WTC11 (cell line): ENCODE measurements at regions not wholly inside any gene's neighbourhood (a gene's known extent, or its start where the extent isn't known, plus 50 kb on each side); places are given as distances from the start of the nearest gene placed in this dataset.

ENCODE experiments used
- ATAC-seq: fragments of 200-7000 bp; cut with Tn5 transposase; 2 replicates; pipeline ENCODE4 v1.10.0; 2021; ENCODE audit warnings: mild to moderate bottlenecking, moderate library complexity
- CTCF ChIA-PET: fragments of 300-600 bp; sonication (Branson Sonifier 250); formaldehyde crosslinking; loops from one replicate; lab custom pipeline; 2021; ENCODE audit warnings: antibody characterized with exemption; lab: Charles Lee
- POLR2A ChIA-PET: fragments of 350-600 bp; sonication (Branson Sonifier 250); formaldehyde crosslinking; loops from one replicate; lab custom pipeline; 2021; ENCODE audit warnings: antibody characterized with exemption; lab: Charles Lee
- DNase-seq: peaks from one replicate; pipeline ENCODE4 v3.0.0; 2021; ENCODE audit warnings: low spot score
- H3K27ac Mint-ChIP-seq: 2 replicates; pipeline ENCODE4 v1.8.0; 2021; ENCODE audit warnings: mixed read lengths
- H3K27me3 Mint-ChIP-seq: 2 replicates; pipeline ENCODE4 v1.8.0; 2021; ENCODE audit warnings: low read depth, mild to moderate bottlenecking, moderate library complexity, mixed read lengths
- H3K36me3 Mint-ChIP-seq: 2 replicates; pipeline ENCODE4 v1.8.0; 2021; ENCODE audit warnings: mixed read lengths
- H3K4me1 Mint-ChIP-seq: 2 replicates; pipeline ENCODE4 v1.8.0; 2022; ENCODE audit warnings: mixed read lengths
- H3K4me3 Mint-ChIP-seq: 2 replicates; pipeline ENCODE4 v1.8.0; 2021; ENCODE audit warnings: mild to moderate bottlenecking, moderate library complexity, mixed read lengths
- H3K9me3 Mint-ChIP-seq: 2 replicates; pipeline ENCODE4 v1.8.0; 2021; ENCODE audit warnings: mixed read lengths
- ARID4B ChIP-seq: sonication (generic); formaldehyde crosslinking; IDR thresholded peaks from 2 replicates; pipeline ENCODE4 v1.8.0; 2023; ENCODE audit warnings: missing genetic modification reagents, mild to moderate bottlenecking, borderline replicate concordance
- ATF2 ChIP-seq: sonication (generic); formaldehyde crosslinking; IDR thresholded peaks from 2 replicates; pipeline ENCODE4 v1.8.1; 2022; ENCODE audit warnings: low read depth, missing genetic modification reagents, borderline replicate concordance
- ELF4 ChIP-seq: sonication (generic); formaldehyde crosslinking; IDR thresholded peaks from 2 replicates; pipeline ENCODE4 v1.8.1; 2022; ENCODE audit warnings: low read depth, mild to moderate bottlenecking, moderate library complexity, missing genetic modification reagents
- EMX1 ChIP-seq: fragments of 250-450 bp; sonication (Bioruptor Pico); IDR thresholded peaks from 2 replicates; pipeline ENCODE4 v1.8.0; 2021; ENCODE audit warnings: mild to moderate bottlenecking
- NR3C1 ChIP-seq: sonication (generic); formaldehyde crosslinking; conservative IDR thresholded peaks from 2 replicates; pipeline ENCODE4 v1.8.1; 2023; ENCODE audit warnings: low read depth, mild to moderate bottlenecking, missing genetic modification reagents
- PRDM15 ChIP-seq: sonication (generic); formaldehyde crosslinking; IDR thresholded peaks from 2 replicates; pipeline ENCODE4 v1.8.0; 2022; ENCODE audit warnings: missing genetic modification reagents
- ZBTB21 ChIP-seq: sonication (generic); formaldehyde crosslinking; IDR thresholded peaks from 2 replicates; pipeline ENCODE4 v1.8.1; 2023; ENCODE audit warnings: mild to moderate bottlenecking, missing genetic modification reagents, borderline replicate concordance
- ZNF121 ChIP-seq: sonication (generic); formaldehyde crosslinking; IDR thresholded peaks from 2 replicates; pipeline ENCODE4 v1.8.0; 2023; ENCODE audit warnings: missing genetic modification reagents
- ZNF138 ChIP-seq: sonication (generic); formaldehyde crosslinking; conservative IDR thresholded peaks from 2 replicates; pipeline ENCODE4 v1.8.1; 2022; ENCODE audit warnings: mild to moderate bottlenecking, moderate library complexity, missing genetic modification reagents
- ZNF396 ChIP-seq: fragments of 250-450 bp; sonication (Bioruptor Pico); IDR thresholded peaks from 2 replicates; pipeline ENCODE4 v1.8.0; 2021; ENCODE audit warnings: mild to moderate bottlenecking, moderate library complexity, borderline replicate concordance
- ZNF671 ChIP-seq: fragments of 250-450 bp; sonication (Bioruptor Pico); IDR thresholded peaks from 2 replicates; pipeline ENCODE4 v1.8.0; 2021; ENCODE audit warnings: mild to moderate bottlenecking
- TF ChIP-seq, protein P1 (sequence below): sonication (generic); formaldehyde crosslinking; IDR thresholded peaks from 2 replicates; pipeline ENCODE4 v1.8.1; 2022; ENCODE audit warnings: mild to moderate bottlenecking, moderate library complexity, missing genetic modification reagents
- TF ChIP-seq, protein P2 (sequence below): sonication (generic); formaldehyde crosslinking; IDR thresholded peaks from 2 replicates; pipeline ENCODE4 v1.8.1; 2023; ENCODE audit warnings: mild to moderate bottlenecking, missing genetic modification reagents
- TF ChIP-seq, protein P3 (sequence below): sonication (generic); formaldehyde crosslinking; IDR thresholded peaks from 2 replicates; pipeline ENCODE4 v1.8.0; 2022; ENCODE audit warnings: mild to moderate bottlenecking, missing genetic modification reagents

- no peak for TF ChIP-seq ATF2 (CRISPR knock-in tag)
- no peak for TF ChIP-seq NR3C1 (CRISPR knock-in tag)
- TF ChIP-seq ZNF671 (CRISPR knock-in tag), result no peak
- TF ChIP-seq ELF4 (CRISPR knock-in tag), result no peak
- TF ChIP-seq ZNF396 (CRISPR knock-in tag), result no peak
- no peak for TF ChIP-seq ARID4B
- Mint-ChIP-seq H3K27ac (no peak overlapping the region), H3K27me3 (no peaks in the 10 kb centered on the region), H3K9me3 (peaks cover 47% of the 10 kb centered on the region), H3K4me1 (no peaks in the 10 kb centered on the region), H3K4me3 (no peak overlapping the region), H3K36me3 (peaks cover 17% of the 10 kb centered on the region)
- DNase-seq (no peak), ATAC-seq (no peak)
- CTCF ChIA-PET, result no interaction called here
- POLR2A ChIA-PET, result no interaction called here
These were observed 759.8 kb upstream of the CITED2 start for GRCh38 chr6:140134224-140134623.

- no peak for TF ChIP-seq ZBTB21 (CRISPR knock-in tag)
- no peaks in the 10 kb centered on the region for H3K4me1 Mint-ChIP-seq
- H3K27me3 Mint-ChIP-seq, result no peaks in the 10 kb centered on the region
- H3K27ac Mint-ChIP-seq, result no peak overlapping the region
- H3K36me3 Mint-ChIP-seq, result peaks cover 15% of the 10 kb centered on the region
- DNase-seq (no peak), ATAC-seq (no peak)
- ChIA-PET CTCF (no interaction called here), POLR2A (no interaction called here)
- peaks cover 44% of the 10 kb centered on the region for H3K9me3 Mint-ChIP-seq
- H3K4me3 Mint-ChIP-seq, result no peak overlapping the region
These were observed 755.6 kb upstream of the CITED2 start for GRCh38 chr6:140130074-140130473.

GRCh38 chr6:140124498-140124897, 750.0 kb upstream of the CITED2 start:
- ChIA-PET POLR2A (no interaction called here), CTCF (no interaction called here)
- H3K27me3 Mint-ChIP-seq, result no peaks in the 10 kb centered on the region
- H3K9me3 Mint-ChIP-seq, result peaks cover 35% of the 10 kb centered on the region
- ATAC-seq (no peak), DNase-seq (no peak)
- peaks cover 15% of the 10 kb centered on the region for H3K36me3 Mint-ChIP-seq
- TF ChIP-seq EMX1 (CRISPR knock-in tag), result no peak
- TF ChIP-seq, protein P1, sequence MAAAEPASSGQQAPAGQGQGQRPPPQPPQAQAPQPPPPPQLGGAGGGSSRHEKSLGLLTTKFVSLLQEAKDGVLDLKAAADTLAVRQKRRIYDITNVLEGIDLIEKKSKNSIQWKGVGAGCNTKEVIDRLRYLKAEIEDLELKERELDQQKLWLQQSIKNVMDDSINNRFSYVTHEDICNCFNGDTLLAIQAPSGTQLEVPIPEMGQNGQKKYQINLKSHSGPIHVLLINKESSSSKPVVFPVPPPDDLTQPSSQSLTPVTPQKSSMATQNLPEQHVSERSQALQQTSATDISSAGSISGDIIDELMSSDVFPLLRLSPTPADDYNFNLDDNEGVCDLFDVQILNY (CRISPR knock-in tag), result no peak
- H3K27ac Mint-ChIP-seq, result no peak overlapping the region
- no peaks in the 10 kb centered on the region for H3K4me1 Mint-ChIP-seq
- H3K4me3 Mint-ChIP-seq, result no peak overlapping the region

GRCh38 chr6:140108167-140108566, 733.7 kb upstream of the CITED2 start:
- no peak for ATAC-seq
- POLR2A ChIA-PET, result no interaction called here
- no peak overlapping the region for H3K4me3 Mint-ChIP-seq
- TF ChIP-seq ZNF138 (CRISPR knock-in tag) (no peak), ZNF121 (CRISPR knock-in tag) (no peak), EMX1 (CRISPR knock-in tag) (no peak), PRDM15 (CRISPR knock-in tag) (no peak)
- TF ChIP-seq, protein P2, sequence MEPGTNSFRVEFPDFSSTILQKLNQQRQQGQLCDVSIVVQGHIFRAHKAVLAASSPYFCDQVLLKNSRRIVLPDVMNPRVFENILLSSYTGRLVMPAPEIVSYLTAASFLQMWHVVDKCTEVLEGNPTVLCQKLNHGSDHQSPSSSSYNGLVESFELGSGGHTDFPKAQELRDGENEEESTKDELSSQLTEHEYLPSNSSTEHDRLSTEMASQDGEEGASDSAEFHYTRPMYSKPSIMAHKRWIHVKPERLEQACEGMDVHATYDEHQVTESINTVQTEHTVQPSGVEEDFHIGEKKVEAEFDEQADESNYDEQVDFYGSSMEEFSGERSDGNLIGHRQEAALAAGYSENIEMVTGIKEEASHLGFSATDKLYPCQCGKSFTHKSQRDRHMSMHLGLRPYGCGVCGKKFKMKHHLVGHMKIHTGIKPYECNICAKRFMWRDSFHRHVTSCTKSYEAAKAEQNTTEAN (CRISPR knock-in tag), result no peak
- TF ChIP-seq, protein P1 (CRISPR knock-in tag), result no peak
- TF ChIP-seq, protein P3, sequence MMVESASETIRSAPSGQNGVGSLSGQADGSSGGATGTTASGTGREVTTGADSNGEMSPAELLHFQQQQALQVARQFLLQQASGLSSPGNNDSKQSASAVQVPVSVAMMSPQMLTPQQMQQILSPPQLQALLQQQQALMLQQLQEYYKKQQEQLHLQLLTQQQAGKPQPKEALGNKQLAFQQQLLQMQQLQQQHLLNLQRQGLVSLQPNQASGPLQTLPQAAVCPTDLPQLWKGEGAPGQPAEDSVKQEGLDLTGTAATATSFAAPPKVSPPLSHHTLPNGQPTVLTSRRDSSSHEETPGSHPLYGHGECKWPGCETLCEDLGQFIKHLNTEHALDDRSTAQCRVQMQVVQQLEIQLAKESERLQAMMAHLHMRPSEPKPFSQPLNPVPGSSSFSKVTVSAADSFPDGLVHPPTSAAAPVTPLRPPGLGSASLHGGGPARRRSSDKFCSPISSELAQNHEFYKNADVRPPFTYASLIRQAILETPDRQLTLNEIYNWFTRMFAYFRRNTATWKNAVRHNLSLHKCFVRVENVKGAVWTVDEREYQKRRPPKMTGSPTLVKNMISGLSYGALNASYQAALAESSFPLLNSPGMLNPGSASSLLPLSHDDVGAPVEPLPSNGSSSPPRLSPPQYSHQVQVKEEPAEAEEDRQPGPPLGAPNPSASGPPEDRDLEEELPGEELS (CRISPR knock-in tag), result no peak

More at GRCh38 chr6:140108167-140108566, 733.7 kb upstream of the CITED2 start:
- H3K27me3 Mint-ChIP-seq, result no peaks in the 10 kb centered on the region
- H3K4me1 Mint-ChIP-seq, result peaks cover 31% of the 10 kb centered on the region
- CTCF ChIA-PET, result no interaction called here
- DNase-seq, result no peak
- no peak overlapping the region for H3K27ac Mint-ChIP-seq
- H3K9me3 Mint-ChIP-seq, result no peaks in the 10 kb centered on the region
- no peaks in the 10 kb centered on the region for H3K36me3 Mint-ChIP-seq
